ENCODE measurements at regions not wholly inside any gene's neighbourhood (a gene's known extent, or its start where the extent isn't known, plus 50 kb on each side); places are given as distances from the start of the nearest gene placed in this dataset.

DNA sequence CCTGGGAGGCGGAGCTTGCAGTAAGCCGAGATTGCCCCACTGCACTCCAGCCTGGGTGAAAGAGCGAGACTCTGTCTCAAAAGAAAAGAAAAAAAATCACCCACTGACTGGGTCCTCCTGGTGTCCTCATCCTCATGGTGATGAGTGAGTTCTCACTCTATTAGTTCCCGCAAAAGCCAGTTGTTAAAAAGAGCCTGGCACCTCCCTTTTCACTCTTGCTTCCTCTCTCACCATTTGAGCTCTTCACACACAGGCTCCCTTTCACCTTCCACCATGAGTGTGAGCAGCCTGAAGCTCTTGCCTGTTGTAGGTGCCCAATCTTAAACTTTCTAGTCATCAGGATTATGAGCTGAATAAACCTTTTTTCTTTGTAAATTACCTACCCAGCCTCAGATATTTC is 176.4 kb downstream of the SLC38A4 start:
- no peak overlapping the region for H3K4me3 ChIP-seq (replicated peaks in 1 of 2; ENCODE audit: low read depth in 1 of 2, low read length in 2 of 2)
- no peak overlapping the region for H3K4me2 ChIP-seq (ENCODE audit: low read length)
- TF ChIP-seq SRF (IDR thresholded peaks at IDR 0.05; ENCODE audit: low read depth) (no peak), ELF1 (IDR thresholded peaks at IDR 0.05; ENCODE audit: borderline replicate concordance, low read depth) (no peak), EZH2phosphoT487 (IDR thresholded peaks at IDR 0.05; ENCODE audit: borderline replicate concordance) (no peak), ZFX (IDR thresholded peaks at IDR 0.05) (no peak), RAD21 (IDR thresholded peaks at IDR 0.05; ENCODE audit: low read depth) (no peak), POLR2A (IDR thresholded peaks at IDR 0.05; ENCODE audit: borderline replicate concordance, extremely low read depth, insufficient read depth, insufficient read length) (no peak), ZNF274 (IDR thresholded peaks at IDR 0.05; ENCODE audit: low read depth, low read length) (no peak)
- TF ChIP-seq, protein P1, sequence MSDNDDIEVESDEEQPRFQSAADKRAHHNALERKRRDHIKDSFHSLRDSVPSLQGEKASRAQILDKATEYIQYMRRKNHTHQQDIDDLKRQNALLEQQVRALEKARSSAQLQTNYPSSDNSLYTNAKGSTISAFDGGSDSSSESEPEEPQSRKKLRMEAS (IDR thresholded peaks at IDR 0.05): no peak
- TF ChIP-seq, protein P2, sequence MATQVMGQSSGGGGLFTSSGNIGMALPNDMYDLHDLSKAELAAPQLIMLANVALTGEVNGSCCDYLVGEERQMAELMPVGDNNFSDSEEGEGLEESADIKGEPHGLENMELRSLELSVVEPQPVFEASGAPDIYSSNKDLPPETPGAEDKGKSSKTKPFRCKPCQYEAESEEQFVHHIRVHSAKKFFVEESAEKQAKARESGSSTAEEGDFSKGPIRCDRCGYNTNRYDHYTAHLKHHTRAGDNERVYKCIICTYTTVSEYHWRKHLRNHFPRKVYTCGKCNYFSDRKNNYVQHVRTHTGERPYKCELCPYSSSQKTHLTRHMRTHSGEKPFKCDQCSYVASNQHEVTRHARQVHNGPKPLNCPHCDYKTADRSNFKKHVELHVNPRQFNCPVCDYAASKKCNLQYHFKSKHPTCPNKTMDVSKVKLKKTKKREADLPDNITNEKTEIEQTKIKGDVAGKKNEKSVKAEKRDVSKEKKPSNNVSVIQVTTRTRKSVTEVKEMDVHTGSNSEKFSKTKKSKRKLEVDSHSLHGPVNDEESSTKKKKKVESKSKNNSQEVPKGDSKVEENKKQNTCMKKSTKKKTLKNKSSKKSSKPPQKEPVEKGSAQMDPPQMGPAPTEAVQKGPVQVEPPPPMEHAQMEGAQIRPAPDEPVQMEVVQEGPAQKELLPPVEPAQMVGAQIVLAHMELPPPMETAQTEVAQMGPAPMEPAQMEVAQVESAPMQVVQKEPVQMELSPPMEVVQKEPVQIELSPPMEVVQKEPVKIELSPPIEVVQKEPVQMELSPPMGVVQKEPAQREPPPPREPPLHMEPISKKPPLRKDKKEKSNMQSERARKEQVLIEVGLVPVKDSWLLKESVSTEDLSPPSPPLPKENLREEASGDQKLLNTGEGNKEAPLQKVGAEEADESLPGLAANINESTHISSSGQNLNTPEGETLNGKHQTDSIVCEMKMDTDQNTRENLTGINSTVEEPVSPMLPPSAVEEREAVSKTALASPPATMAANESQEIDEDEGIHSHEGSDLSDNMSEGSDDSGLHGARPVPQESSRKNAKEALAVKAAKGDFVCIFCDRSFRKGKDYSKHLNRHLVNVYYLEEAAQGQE (IDR thresholded peaks at IDR 0.05; ENCODE audit: low read depth): no peak
- H2AFZ ChIP-seq (ENCODE audit: low read depth, low read length, poor library complexity, severe bottlenecking): no peak overlapping the region
- H3K27ac ChIP-seq (ENCODE audit: low read depth, low read length): no peak overlapping the region
- no peaks in the 10 kb centered on the region for H3K27me3 ChIP-seq (ENCODE audit: insufficient read depth, low read length)
- ChIA-PET POLR2A (no interaction called here), CTCF (no interaction called here), RAD21 (ENCODE audit: low non-redundant PET in 1 of 2, low total read pairs in 2 of 2, uncharacterized antibody in 2 of 2, unreplicated experiment in 2 of 2) (no interaction called here)
- ATAC-seq (no peak), DNase-seq (ENCODE audit: low read depth, low spot score) (no peak)
- no peaks in the 10 kb centered on the region for H3K79me2 ChIP-seq (ENCODE audit: insufficient read depth, low read length)
- BruUV-seq (replicated peaks): no TSS peak
- no peaks in the 10 kb centered on the region for H3K36me3 ChIP-seq (ENCODE audit: control insufficient read depth in 1 of 2, insufficient read depth in 2 of 2, low read length in 2 of 2)
- intact Hi-C loops (cut with micrococcal nuclease): no loop called here
- peaks cover 0 to 5% of the 10 kb centered on the region in 2 experiments; a peak in 1 of 4 replicates for H3K9me3 ChIP-seq (ENCODE audit: control insufficient read depth in 1 of 2, insufficient read depth in 1 of 2, low read depth in 1 of 2, low read length in 2 of 2)
- no peaks in the 10 kb centered on the region for H3K9me2 ChIP-seq (ENCODE audit: insufficient read depth)
- no peaks in the 10 kb centered on the region for H3K4me1 ChIP-seq (ENCODE audit: control insufficient read depth in 1 of 2, insufficient read depth in 2 of 2, low read length in 2 of 2)
- no peaks in the 10 kb centered on the region for H4K20me1 ChIP-seq (ENCODE audit: insufficient read depth)
- no peak overlapping the region for H3K9ac ChIP-seq (ENCODE audit: low read length)

All from HCT116 (cell line).